DMS53 treated with DMSO at 0.1 percent for 48 hours (cell line): ENCODE measurements at regions not wholly inside any gene's neighbourhood (a gene's known extent, or its start where the extent isn't known, plus 50 kb on each side); places are given as distances from the start of the nearest gene placed in this dataset.
"Not testable (repeated sequence)": the region's sequence is repeated elsewhere in the genome, so short reads cannot be mapped to it uniquely, and the experiment has no call there.

Source experiments
- DNase-seq: peaks from one replicate; lab custom pipeline; 2025; ENCODE audit not compliant: unreplicated experiment; lab: John Stamatoyannopoulos, UW

- DNase-seq = no peak
These were observed 628.4 kb upstream of the TMPRSS15 start for GRCh38 chr21:19031953-19032352.

DNA sequence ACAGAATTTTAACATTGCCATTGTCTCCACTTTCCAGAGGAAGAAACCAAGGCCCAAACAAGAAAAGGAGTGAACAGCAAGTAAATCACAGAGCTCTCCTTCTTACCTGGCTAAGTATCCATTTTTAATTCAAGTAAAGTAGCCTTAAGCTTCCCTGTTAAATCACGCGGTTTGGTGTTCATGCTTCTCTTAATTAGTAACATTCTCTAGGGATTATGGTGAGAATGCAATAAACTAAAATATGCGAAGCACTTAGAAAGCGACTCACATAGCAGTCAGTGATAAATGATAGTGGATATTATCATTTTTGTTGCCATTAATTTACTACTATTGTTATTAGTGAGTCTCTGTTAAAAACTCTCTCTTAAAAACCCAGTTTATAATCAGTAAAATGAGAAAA, 630.5 kb upstream of the TMPRSS15 start:
- DNase-seq = no peak

DNA sequence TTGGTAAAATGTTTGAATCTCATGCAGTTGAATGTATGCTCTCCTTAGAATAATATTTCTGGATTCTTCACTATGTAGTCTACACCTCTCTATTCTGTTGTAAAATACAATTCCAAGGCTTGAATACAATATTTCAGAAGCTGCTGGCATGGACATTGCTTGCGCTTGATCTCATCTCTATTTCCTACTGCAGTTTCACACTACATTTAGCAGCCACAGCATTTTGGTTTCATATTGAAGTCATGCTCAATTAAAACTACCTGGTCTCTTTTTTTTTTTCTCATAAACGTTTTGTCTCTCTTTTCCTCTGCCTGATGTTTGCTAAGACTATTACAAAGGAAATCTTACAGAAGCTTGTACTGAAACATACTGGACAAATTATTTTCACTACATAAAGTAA, 631.0 kb upstream of the TMPRSS15 start:
- no peak for DNase-seq

DNA sequence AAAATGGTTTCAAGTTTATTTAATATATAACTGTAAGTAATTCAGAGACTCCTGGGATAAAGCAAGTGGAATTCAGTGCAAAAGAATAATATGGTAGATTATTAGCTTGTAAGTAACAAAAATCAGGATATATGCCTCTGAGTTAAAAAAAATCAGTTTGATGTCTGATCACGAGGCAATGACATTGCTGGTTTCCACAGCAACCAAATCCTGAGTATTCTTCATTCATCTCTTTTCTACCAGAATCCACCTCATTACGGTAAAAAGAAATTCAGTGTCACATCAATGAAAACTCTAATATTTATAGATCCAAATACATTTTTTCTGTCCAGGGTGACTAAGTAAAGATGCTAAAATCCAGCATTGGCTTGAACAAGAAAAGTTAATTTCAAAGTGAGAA, 642.3 kb upstream of the TMPRSS15 start:
- no peak for DNase-seq

DNA sequence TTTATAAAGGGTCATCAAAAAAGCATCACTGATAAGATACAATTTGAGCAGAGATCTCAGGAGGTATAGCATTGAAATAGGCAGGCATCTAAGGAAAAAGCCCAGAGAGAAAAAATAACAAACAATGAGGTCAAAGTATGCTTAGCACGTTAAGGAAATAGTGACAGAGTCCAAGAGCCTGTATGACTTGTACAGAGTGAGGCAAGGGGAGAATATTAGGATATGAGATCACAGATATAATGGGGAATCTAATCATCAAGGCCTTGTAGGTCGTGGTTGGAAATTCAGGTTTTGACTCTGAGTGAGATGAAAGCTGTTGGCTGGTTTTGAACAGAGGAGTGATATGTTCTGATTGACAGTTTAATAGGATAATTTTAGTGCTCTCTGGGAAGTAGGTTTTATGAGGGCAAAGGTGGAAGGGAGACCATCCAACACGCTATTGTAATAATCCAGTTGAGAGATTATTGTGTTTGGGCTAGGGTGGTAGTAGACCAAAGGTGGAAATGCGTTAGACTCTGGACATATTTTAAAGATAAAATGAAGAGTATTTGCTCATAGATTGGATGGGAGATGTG, 644.6 kb upstream of the TMPRSS15 start:
- DNase-seq = no peak

GRCh38 chr21:19049567-19049966, 646.0 kb upstream of the TMPRSS15 start:
- no peak for DNase-seq

DNA sequence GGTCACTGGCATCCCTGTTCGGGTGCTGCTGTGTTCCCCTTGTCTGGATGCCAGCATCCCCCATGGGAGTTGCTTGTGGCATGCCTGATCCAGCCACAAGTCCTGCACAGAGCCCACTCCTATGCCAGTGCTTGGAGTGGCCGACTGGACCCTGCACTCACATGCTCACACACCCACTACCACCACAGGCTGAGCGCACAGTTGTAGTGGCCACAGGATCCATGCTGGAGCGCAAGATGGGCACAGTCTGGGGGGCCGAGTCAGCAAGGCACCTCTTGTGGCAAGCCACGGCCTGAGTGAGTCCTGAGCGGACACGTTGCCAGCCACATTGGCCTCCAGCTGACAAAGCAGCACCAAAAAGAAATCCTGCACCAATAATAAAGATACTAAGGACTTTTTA, 661.6 kb upstream of the TMPRSS15 start:
- DNase-seq = no peak

- DNase-seq = no peak
These were observed 672.4 kb upstream of the TMPRSS15 start for GRCh38 chr21:19076031-19076430.

DNA sequence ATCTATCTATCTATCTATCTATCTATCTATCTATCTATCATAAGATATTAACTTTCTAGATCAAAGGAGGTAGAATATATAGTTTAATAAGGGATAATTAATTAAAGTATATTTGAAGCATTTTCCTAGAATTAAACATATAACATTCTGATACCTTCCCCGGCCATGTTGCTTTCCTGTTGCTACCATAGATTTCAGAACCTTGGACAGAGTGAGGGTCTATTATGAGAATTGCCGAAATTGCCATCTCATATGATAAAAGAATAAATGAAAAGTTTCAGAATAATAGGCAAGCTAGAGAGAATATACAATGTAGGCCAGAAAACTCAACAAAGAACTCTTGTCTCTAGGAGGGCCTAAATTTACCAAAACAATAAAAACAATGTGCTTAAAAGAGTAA, 706.1 kb upstream of the TMPRSS15 start:
- no peak for DNase-seq

GRCh38 chr21:19119259-19119658, 715.7 kb upstream of the TMPRSS15 start:
- DNase-seq = not testable (repeated sequence)

DNA sequence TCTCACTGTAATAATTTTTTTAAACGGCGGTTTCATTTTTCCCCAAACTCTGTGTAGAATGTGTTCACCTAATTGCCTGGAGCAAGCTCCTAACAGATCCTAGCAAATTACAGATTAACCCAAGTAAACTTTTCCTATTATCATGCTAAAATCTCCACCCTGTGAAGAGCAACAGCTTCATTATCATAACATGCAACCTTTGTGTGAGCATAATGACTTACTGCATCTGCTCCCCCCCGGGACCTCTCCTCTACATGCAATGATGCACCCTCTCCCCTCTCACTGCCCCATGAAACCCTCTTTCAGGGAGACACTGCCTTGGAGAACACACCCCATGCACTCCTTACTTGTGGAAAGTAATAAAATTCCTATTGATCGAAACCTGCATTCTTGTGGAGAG, 717.0 kb upstream of the TMPRSS15 start:
- DNase-seq = no peak

GRCh38 chr21:19122356-19122755, 718.8 kb upstream of the TMPRSS15 start:
- no peak for DNase-seq

- DNase-seq = no peak
These were observed 719.5 kb upstream of the TMPRSS15 start for GRCh38 chr21:19123053-19123452.

DNA sequence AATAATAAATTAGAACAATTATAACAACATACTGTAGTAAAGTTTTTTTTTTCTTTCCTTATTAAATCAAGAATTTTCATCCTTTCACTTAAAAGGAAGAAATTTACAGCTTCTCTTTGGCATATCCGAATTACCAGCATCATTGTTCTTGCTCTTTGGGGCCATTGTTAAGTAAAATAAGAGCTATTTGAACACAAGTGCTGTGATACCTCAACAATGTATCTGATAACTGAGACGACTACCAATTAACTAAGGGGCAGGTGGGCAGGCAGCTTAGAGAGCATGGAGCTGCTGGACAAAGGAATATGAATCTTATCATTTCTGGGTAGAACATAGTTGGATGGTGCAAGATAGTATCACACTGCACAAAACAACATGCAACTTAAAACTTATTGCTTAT, 719.9 kb upstream of the TMPRSS15 start:
- DNase-seq = no peak

GRCh38 chr21:19124691-19125090, 721.1 kb upstream of the TMPRSS15 start:
- DNase-seq = no peak

- no peak for DNase-seq
These were observed 726.9 kb upstream of the TMPRSS15 start for GRCh38 chr21:19130379-19131028.

DNA sequence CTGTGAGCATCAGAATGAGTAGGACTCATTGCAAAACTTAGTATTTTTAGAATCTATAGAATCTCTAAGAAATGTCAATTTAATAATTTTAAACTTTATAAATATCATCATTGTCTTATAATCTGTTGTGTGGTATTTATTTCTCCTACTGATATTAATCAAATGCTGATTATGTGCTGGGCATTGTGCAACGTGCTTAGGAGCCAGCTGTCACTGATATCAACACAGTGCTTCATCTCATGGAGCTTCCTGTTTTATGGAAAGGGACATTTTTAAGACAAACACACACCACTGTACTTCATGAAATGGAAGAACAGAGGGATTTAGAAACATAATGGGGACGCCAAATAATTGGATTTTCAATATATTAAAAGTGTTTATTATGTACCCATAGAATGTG, 737.9 kb upstream of the TMPRSS15 start:
- no peak for DNase-seq

GRCh38 chr21:19145682-19146293, 742.2 kb upstream of the TMPRSS15 start:
- no peak for DNase-seq

- DNase-seq = no peak
These were observed 744.5 kb upstream of the TMPRSS15 start for GRCh38 chr21:19148056-19148455.

DNA sequence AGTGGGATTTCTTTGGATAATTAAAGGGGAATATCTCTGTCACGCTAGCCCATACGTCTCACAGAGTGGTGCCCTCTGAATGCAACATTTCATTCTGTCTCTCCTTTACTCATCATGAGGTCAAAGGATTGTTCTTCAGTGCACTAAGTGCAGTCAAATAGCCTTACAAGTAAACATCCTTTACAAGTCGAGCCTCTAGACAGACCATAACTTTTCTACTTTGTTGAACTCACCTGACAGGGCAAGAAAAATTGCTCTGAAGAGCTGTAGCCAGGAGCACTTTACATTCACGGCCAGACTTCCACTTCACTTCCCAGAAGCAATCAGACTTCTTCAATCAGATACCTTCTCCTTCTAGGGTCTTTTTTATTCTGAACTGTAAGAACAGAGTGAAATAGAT, 768.0 kb upstream of the TMPRSS15 start:
- no peak for DNase-seq

DNA sequence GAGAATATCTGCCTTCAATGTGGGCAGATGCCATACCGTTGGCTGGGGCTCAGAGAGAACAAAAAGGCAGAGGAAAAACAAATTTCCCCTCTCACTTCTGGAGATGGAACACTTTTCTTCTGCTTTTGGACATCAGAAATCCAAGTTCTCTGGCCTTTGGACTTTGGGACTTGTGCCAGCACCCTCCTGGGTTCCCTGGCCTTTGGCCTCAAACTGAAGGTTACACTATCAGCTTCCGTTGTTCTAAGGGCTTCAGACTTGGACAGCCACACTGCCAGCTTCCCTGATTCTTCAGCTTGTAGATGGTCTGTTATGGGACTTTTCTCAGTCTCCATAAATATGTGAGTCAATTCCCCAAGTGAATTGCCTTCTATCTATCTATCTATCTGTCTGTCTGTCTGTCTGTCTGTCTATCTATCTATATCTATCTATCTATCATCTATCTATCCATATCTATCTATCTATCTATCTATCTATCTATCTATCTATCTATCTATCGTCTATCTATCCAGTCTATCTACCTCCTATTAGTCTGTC, 778.1 kb upstream of the TMPRSS15 start:
- DNase-seq = no peak

GRCh38 chr21:19197950-19198349, 794.4 kb upstream of the TMPRSS15 start:
- no peak for DNase-seq
